OCI-LY3 (cell line): ENCODE measurements at regions not wholly inside any gene's neighbourhood (a gene's known extent, or its start where the extent isn't known, plus 50 kb on each side); places are given as distances from the start of the nearest gene placed in this dataset.

Experiments
- EZH2phosphoT487 ChIP-seq: fragments of 200-600 bp; shearing (Covaris generic); IDR thresholded peaks from 2 replicates; pipeline ENCODE4 v1.6.1; 2018; ENCODE audit warnings: antibody characterized with exemption, mixed run types, low read depth
- TF ChIP-seq, protein P1 (sequence below): fragments of 200-600, 300-600 bp; sonication (generic); IDR thresholded peaks from 2 replicates; pipeline ENCODE4 v1.5.1; 2014; ENCODE audit warnings: antibody characterized with exemption, low read length, low read depth

DNA sequence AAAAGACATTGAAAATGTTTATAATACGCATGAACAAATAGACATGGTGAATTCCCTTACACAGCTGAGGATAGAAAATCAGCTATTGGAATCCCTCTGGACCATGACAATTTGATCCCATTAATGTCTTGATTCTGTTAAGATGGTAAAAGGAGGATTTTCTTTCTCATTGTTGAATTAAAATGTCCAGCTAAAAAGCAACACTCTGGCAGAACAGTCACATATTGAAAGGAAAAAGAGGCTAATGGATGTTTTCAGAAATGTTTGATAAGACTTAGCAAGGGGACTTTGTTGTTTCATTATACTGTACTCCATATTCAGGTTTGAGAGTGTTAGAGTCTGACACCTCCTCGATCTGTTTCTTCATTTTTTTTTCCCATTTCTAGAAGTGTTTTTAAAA lies 296.0 kb downstream of the OLFM4 start:
- TF ChIP-seq, protein P1, sequence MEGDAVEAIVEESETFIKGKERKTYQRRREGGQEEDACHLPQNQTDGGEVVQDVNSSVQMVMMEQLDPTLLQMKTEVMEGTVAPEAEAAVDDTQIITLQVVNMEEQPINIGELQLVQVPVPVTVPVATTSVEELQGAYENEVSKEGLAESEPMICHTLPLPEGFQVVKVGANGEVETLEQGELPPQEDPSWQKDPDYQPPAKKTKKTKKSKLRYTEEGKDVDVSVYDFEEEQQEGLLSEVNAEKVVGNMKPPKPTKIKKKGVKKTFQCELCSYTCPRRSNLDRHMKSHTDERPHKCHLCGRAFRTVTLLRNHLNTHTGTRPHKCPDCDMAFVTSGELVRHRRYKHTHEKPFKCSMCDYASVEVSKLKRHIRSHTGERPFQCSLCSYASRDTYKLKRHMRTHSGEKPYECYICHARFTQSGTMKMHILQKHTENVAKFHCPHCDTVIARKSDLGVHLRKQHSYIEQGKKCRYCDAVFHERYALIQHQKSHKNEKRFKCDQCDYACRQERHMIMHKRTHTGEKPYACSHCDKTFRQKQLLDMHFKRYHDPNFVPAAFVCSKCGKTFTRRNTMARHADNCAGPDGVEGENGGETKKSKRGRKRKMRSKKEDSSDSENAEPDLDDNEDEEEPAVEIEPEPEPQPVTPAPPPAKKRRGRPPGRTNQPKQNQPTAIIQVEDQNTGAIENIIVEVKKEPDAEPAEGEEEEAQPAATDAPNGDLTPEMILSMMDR, result no peak
- no peak for TF ChIP-seq EZH2phosphoT487
